ENCODE measurements at regions not wholly inside any gene's neighbourhood (a gene's known extent, or its start where the extent isn't known, plus 50 kb on each side); places are given as distances from the start of the nearest gene placed in this dataset.

DNA sequence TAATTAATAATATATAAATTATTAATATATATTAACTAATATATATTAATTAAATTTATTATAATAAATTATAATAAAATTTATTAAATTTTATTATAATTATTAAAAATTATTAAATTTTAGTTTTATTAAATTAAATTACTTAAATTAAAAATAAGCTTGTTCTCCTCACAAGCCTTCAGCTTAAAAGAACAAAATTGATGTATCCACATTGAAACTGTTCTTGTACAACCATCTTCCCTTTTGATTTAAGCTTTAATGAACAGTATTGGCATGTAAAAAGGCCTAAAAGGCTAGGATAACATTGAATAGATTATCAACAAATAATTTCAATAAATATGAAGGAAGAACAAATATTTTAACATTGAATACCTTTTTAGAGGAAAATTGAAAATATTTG, 62.4 kb upstream of the XIRP2 start:
- TF ChIP-seq SMARCA4 (IDR thresholded peaks at IDR 0.05) (no peak), SMARCA5 (IDR thresholded peaks at IDR 0.05) (no peak), FUS (optimal IDR thresholded peaks at IDR 0.05; ENCODE audit: low read depth, low read length) (no peak), SAP30 (IDR thresholded peaks at IDR 0.05; ENCODE audit: borderline replicate concordance, insufficient read depth, low read depth, low read length, poor library complexity, severe bottlenecking) (no peak), CAMTA2 (CRISPR knock-in tag; conservative IDR thresholded peaks at IDR 0.05) (no peak), ZFP36 (IDR thresholded peaks at IDR 0.05; ENCODE audit: low read depth, low read length, partially characterized antibody) (no peak), TEAD4 (IDR thresholded peaks at IDR 0.05; ENCODE audit: low read length) (no peak), TEAD4 (CRISPR knock-in tag; IDR thresholded peaks at IDR 0.05; ENCODE audit: borderline replicate concordance) (no peak), ZNF134 (CRISPR knock-in tag; conservative IDR thresholded peaks at IDR 0.05) (no peak), PHF21A (IDR thresholded peaks at IDR 0.05; ENCODE audit: borderline replicate concordance, low read depth) (no peak)
- TF ChIP-seq, protein P1, sequence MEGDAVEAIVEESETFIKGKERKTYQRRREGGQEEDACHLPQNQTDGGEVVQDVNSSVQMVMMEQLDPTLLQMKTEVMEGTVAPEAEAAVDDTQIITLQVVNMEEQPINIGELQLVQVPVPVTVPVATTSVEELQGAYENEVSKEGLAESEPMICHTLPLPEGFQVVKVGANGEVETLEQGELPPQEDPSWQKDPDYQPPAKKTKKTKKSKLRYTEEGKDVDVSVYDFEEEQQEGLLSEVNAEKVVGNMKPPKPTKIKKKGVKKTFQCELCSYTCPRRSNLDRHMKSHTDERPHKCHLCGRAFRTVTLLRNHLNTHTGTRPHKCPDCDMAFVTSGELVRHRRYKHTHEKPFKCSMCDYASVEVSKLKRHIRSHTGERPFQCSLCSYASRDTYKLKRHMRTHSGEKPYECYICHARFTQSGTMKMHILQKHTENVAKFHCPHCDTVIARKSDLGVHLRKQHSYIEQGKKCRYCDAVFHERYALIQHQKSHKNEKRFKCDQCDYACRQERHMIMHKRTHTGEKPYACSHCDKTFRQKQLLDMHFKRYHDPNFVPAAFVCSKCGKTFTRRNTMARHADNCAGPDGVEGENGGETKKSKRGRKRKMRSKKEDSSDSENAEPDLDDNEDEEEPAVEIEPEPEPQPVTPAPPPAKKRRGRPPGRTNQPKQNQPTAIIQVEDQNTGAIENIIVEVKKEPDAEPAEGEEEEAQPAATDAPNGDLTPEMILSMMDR (IDR thresholded peaks at IDR 0.05 in 2 of 3, conservative IDR thresholded peaks at IDR 0.05 in 1 of 3; ENCODE audit: insufficient read depth in 2 of 3, low read depth in 1 of 3, low read length in 3 of 3): no peak
- TF ChIP-seq, protein P2, sequence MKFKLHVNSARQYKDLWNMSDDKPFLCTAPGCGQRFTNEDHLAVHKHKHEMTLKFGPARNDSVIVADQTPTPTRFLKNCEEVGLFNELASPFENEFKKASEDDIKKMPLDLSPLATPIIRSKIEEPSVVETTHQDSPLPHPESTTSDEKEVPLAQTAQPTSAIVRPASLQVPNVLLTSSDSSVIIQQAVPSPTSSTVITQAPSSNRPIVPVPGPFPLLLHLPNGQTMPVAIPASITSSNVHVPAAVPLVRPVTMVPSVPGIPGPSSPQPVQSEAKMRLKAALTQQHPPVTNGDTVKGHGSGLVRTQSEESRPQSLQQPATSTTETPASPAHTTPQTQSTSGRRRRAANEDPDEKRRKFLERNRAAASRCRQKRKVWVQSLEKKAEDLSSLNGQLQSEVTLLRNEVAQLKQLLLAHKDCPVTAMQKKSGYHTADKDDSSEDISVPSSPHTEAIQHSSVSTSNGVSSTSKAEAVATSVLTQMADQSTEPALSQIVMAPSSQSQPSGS (CRISPR knock-in tag; IDR thresholded peaks at IDR 0.05): no peak

Data from K562 (cell line).